Ovary (tissue), 7 donors: ENCODE measurements at regions not wholly inside any gene's neighbourhood (a gene's known extent, or its start where the extent isn't known, plus 50 kb on each side); places are given as distances from the start of the nearest gene placed in this dataset.

Experiments
- DNase-seq, 5 donors: peaks; one replicate each; pipeline ENCODE4 v3.0.0-alpha.2; 2019 to 2020
- H3K27ac ChIP-seq, 2 donors: fragments of 200-600 bp; one replicate each; pipeline versions ENCODE4 v1.5.1 to v1.8.0; 2019 to 2022
- H3K27me3 ChIP-seq: fragments of 200-600 bp; one replicate; pipeline ENCODE4 v1.8.0; 2022
- H3K36me3 ChIP-seq: fragments of 200-600 bp; sonication (generic); one replicate; pipeline ENCODE4 v1.5.1; 2019
- H3K4me1 ChIP-seq: one replicate; pipeline ENCODE4 v1.8.1; 2013; ENCODE audit warnings: mild to moderate bottlenecking, moderate library complexity; ENCODE audit not compliant: insufficient read depth
- H3K4me3 ChIP-seq: fragments of 200-600 bp; sonication (generic); one replicate; pipeline ENCODE4 v1.5.1; 2017
- H3K9me3 ChIP-seq, 2 donors: fragments of 200-600 bp in 1 of 2; sonication (generic) in 1 of 2; one replicate each; pipeline versions ENCODE4 v1.5.1 to v1.8.1; 2013 to 2019; ENCODE audit warnings: mild to moderate bottlenecking in 1 of 2, moderate library complexity in 1 of 2
- CTCF ChIP-seq, 3 donors: fragments of 450-650 bp in 2 of 3; fragments of 200-600 bp in 1 of 3; IDR thresholded peaks; one replicate each; pipeline versions ENCODE4 v1.5.1 to v1.8.0; 2016 to 2022; ENCODE audit warnings: antibody characterized with exemption in 3 of 3, mild to moderate bottlenecking in 1 of 3
- EP300 ChIP-seq: sonication (generic); formaldehyde crosslinking; IDR thresholded peaks from one replicate; pipeline ENCODE4 v1.6.1; 2017; ENCODE audit warnings: antibody characterized with exemption
- POLR2A ChIP-seq: fragments of 450-650 bp; IDR thresholded peaks from one replicate; pipeline ENCODE4 v1.6.1; 2017; ENCODE audit warnings: antibody characterized with exemption, mild to moderate bottlenecking, moderate library complexity
- WGBS, 3 donors: extraction: QIAGEN DNeasy Blood & Tissue Kit in 1 of 3; methylation state at CpG; one replicate each; pipeline versions ENCODE4 v1.1.5 to v1.1.7; 2013 to 2017; 5-methylcytosine and 5-hydroxymethylcytosine counted together
- intact Hi-C, 4 donors: fragments of 100-400 bp; cut with DNase I; formaldehyde crosslinking; loops; one replicate each; pipeline versions ENCODE4 v1.11.0 to v1.15.1; 2022 to 2023
- donor health status: DM: no; HTN: no; CAD: no; lungs with moderate emphysema.
- donor health status: DM: no; HTN: no; CAD: no.
- donor health status: Bipolar disorder and iron deficiency.
- donor health status: DM: no; HTN: no; CAD: no.
- donor health status: DM: yes; HTN: yes; CAD: no.

DNA sequence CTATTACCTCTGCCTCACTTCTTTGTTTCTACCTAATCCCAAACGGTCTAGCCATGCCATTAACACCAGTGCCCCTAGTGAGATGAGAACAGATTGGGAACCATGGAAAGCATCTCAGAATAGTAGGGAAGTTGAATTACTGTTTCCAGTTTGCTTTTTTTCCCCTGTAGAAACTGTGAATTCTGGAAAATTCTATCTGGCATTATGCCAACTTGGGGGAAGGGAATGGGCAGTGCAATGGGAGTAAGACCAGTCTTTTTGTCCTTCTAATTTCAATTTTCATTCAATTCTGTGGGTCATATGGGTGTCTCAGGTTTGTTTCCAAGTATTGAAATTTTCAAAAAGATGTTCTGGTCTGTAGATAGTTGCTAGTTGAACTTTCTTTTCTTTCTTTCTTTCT is 1666.1 kb downstream of the SLITRK1 start:
- no peaks in the 10 kb centered on the region for H3K9me3 ChIP-seq
- intact Hi-C loops: no loop called here
- H3K4me1 ChIP-seq: no peaks in the 10 kb centered on the region
- H3K27me3 ChIP-seq: peaks cover 2% of the 10 kb centered on the region
- H3K36me3 ChIP-seq: no peaks in the 10 kb centered on the region
- no peak overlapping the region for H3K4me3 ChIP-seq
- no peak for DNase-seq
- 64 to 75% (median 67%) methylated on average over 1 of the region's 1 CpG for WGBS, 3 donors
- no peak for TF ChIP-seq CTCF (IDR thresholded peaks at IDR 0.05)
- no peak for TF ChIP-seq POLR2A
- TF ChIP-seq EP300: no peak
- no peak overlapping the region for H3K27ac ChIP-seq

GRCh38 chr13:82214341-82214740 is 1667.9 kb downstream of the SLITRK1 start:
- H3K36me3 ChIP-seq: no peaks in the 10 kb centered on the region
- intact Hi-C loops: no loop called here
- no peak for DNase-seq
- H3K27me3 ChIP-seq: peaks cover 2% of the 10 kb centered on the region
- H3K9me3 ChIP-seq: no peaks in the 10 kb centered on the region
- no peaks in the 10 kb centered on the region for H3K4me1 ChIP-seq
- H3K27ac ChIP-seq: no peak overlapping the region
- H3K4me3 ChIP-seq: no peak overlapping the region
- no peak for TF ChIP-seq POLR2A
- no peak for TF ChIP-seq CTCF (IDR thresholded peaks at IDR 0.05)

DNA sequence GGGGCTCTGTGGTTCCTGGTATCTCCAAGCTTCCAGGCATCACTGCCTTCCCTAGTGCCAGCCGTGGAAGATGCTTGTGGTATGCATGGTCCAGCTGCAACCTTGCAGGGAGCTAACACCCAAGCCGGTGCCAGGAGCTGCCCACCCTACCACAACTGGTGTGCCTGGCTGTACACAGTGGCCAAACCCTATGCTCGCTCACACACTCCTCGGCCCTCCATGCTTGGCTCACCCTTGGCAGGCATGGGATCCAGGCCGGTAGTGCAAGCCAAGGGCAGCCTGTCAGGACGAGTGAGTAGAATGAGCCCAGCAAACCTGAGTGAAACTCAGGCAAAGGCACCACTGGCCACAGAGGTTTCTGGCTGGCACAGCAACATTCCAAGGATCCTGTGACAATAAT is 1676.0 kb downstream of the SLITRK1 start:
- peak in 1 of 5 donors; percentile 9 for DNase-seq
- H3K36me3 ChIP-seq: no peaks in the 10 kb centered on the region
- H3K27ac ChIP-seq: no peak overlapping the region
- TF ChIP-seq POLR2A (no peak), EP300 (no peak), CTCF (IDR thresholded peaks at IDR 0.05) (no peak)
- no peaks in the 10 kb centered on the region for H3K9me3 ChIP-seq
- no peak overlapping the region for H3K4me3 ChIP-seq
- H3K4me1 ChIP-seq: no peaks in the 10 kb centered on the region
- intact Hi-C loops: no loop called here
- 86 to 90% (median 87%) methylated on average over 6 of the region's 6 CpGs for WGBS, 3 donors
- no peaks in the 10 kb centered on the region for H3K27me3 ChIP-seq

DNA sequence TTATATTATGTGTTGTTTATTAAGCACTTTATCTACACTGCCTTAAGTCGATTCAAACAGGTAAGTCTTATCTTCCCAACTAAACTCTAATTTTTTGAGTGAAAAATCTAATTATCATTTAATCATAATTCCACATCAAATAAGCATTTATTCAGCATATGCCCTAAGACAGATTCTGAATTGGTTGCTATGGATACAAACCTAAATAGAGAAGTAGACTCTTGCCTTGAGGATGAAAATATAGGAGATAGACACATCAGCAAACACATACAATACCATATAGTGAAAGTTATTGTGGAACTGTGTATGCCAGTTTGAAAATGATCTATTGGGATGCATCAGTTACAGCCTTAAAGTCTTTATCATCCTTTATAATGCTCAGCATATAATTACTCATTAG is 1679.9 kb downstream of the SLITRK1 start:
- TF ChIP-seq EP300 (no peak), CTCF (IDR thresholded peaks at IDR 0.05) (no peak), POLR2A (no peak)
- DNase-seq: no peak
- Histone ChIP-seq H3K4me3 (no peak overlapping the region), H3K27me3 (no peaks in the 10 kb centered on the region), H3K27ac (no peak overlapping the region), H3K4me1 (no peaks in the 10 kb centered on the region), H3K9me3 (no peaks in the 10 kb centered on the region), H3K36me3 (no peaks in the 10 kb centered on the region)
- 48 to 67% (median 48%) methylated on average over 1 of the region's 1 CpG for WGBS, 3 donors
- intact Hi-C loops: no loop called here

- no peak overlapping the region for H3K27ac ChIP-seq
- H3K36me3 ChIP-seq: no peaks in the 10 kb centered on the region
- no peaks in the 10 kb centered on the region for H3K27me3 ChIP-seq
- no peak for TF ChIP-seq CTCF (IDR thresholded peaks at IDR 0.05)
- intact Hi-C loops: no loop called here
- 66 to 77% (median 69%) methylated on average over 2 of the region's 2 CpGs for WGBS, 3 donors
- no peak for DNase-seq
- H3K9me3 ChIP-seq: no peaks in the 10 kb centered on the region
- no peak overlapping the region for H3K4me3 ChIP-seq
- H3K4me1 ChIP-seq: no peaks in the 10 kb centered on the region
Observed at GRCh38 chr13:82196087-82196486, 1686.2 kb downstream of the SLITRK1 start.
